NT2/D1 (cell line): ENCODE measurements at regions not wholly inside any gene's neighbourhood (a gene's known extent, or its start where the extent isn't known, plus 50 kb on each side); places are given as distances from the start of the nearest gene placed in this dataset.

Source experiments
- YY1 ChIP-seq: IDR thresholded peaks from 2 replicates; pipeline ENCODE4 v1.6.1; 2011; ENCODE audit not compliant: insufficient read length, insufficient read depth
- ZNF274 ChIP-seq: IDR thresholded peaks from 2 replicates; pipeline ENCODE4 v1.6.1; 2011; ENCODE audit warnings: mild to moderate bottlenecking, low read depth, low read length

DNA sequence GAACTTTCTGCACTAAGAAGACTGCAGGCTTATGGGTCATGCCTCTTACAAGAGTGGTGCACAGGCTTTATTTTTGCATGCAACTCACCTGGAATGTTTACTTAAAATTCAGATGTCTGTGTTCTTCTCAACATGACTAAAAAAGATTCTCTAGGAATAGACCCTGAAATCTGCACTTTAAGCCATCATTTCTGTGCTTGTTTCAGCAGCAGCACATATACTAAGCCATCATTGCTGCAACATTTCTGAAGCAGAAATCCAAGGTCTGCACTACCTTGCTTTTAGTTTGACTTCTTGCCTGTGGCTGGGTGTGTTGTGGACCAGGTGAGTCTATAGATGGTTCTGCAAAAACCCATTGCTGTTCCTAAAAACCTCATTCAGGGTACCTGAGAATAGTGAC lies 156.8 kb downstream of the CEP120 start:
- TF ChIP-seq ZNF274 (no peak), YY1 (no peak)
